Dermis blood vessel endothelial cell (primary cell): ENCODE measurements at regions not wholly inside any gene's neighbourhood (a gene's known extent, or its start where the extent isn't known, plus 50 kb on each side); places are given as distances from the start of the nearest gene placed in this dataset.
"Not testable (repeated sequence)": the region's sequence is repeated elsewhere in the genome, so short reads cannot be mapped to it uniquely, and the experiment has no call there.

Experiments used
- DNase-seq: peaks from one replicate; pipeline ENCODE4 v3.0.0; 2010

DNA sequence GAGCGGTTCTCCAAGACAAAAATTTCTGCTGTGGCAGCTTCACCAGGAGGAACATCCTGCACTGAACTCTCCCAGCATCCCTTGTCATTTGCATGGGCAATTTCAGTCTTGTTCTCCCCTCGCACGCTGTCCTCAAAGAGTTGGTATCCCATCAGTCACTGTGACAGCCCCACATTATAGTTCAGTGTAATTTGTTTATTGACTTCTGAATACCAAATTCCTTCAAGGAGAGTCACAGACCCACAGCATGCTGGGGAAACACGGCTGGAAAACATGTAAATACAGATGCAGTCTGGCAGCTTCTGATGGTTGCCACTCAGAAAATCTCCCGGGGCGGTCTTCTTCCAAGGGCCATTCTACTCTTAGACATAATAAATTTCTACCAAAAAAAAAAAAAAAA, 151.0 kb upstream of the NEBL start:
- DNase-seq: no peak

DNA sequence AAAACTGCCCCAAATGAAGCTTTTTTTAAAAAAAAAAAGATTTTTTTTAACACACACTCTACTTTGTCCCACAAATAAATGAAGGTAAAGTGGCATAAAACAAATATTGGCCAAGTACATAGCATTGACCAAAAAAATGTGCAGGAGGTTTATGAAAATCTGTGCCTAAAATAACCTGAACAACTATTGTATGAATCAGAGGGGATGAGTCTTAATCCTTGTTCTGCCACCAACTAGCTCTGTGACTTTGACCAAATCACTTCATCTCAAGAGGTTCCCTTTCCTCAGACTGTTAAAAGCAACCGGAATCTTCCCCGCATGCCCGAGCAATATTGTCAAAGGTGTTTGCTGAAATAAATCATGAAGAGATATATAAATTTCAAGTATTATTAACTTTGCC, 150.4 kb upstream of the NEBL start:
- DNase-seq: no peak

- DNase-seq: no peak
These were observed 150.0 kb upstream of the NEBL start for GRCh38 chr10:21047096-21047495.

DNA sequence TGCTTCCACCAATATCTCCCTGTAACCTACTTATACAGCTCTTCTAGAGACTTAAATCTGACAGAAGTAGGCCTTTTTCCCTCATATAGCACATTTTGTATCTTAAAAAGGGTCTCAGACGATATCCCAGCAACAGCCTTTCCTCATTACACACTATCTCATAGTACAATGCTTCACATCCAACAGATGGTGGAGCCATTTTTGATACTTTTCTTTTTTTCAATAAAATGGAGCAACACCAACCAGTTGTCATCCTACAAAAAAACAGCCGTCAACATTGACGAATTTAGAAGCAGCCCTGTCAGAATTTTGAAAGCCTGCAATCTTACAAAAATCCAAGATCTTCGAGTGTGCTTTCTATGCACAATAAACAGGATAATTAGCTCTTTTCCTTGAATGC, 145.9 kb upstream of the NEBL start:
- no peak for DNase-seq

DNA sequence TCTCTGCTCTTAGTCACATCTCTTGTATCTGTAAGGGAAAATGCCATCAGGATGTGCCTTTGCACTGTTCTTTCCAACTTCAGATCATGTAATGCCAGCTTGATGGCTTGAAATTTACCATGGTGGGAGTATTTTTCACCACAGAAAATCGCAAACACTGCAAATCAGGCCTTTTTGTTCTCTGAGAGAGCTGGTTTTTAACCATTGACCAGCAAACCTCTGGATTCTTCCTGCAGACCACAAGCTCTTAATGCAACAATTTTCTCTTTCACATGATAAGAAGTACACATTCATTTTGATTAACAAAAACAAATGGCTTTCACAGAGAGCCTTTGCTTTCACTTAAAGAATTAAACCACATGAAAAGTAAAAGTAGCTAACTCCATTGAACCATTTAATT, 145.4 kb upstream of the NEBL start:
- no peak for DNase-seq

DNA sequence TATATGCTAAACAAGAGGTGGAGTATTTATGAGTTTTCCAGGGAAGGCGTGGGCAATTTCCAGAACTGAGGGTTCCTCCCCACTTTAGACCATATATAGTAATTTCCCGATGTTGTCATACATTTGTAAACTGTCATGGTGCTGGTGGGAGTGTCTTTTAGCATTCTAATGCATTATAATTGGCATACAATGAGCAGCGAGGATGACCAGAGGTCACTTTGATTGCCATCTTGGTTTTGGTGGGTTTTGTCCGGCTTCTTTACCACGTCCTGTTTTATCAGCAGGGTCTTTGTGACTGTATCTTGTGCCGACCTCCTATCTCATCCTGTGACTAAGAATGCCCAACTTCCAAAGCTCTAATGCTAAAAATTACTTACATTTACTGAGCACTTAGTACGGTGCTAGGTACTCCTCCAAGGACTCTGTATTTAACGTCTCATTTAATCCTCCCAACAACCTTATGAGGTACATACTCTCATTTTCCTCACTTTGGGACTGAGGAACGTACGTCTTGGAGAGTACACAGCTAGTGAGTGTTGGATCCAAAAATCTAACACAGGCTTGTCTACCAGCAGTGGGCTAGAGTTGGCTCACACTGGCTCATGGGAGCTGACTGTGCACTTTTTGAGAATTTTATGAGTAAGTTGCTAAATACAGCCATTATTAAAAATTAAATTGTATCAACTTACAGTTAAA, 144.8 kb upstream of the NEBL start:
- DNase-seq: no peak

DNA sequence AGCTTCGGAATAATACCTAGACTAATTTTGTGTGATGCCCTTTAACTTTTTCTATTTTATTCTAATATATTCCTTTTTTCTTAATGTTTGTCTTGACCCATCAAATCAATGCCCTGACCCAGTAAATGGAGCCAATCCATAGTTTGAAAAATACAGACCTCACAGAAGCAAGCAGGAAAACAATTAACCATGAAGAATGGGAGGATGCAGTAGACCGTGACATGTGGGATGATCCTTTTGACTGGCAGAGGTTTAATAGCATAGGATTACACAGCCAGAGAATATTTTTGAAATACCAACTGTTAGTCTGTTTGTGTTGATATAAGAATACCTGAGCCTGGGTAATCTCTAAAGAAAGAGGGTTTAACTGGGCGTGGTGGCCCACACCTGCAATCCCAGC, 142.6 kb upstream of the NEBL start:
- DNase-seq: no peak

GRCh38 chr10:21036757-21037156, 139.6 kb upstream of the NEBL start:
- DNase-seq: no peak

DNA sequence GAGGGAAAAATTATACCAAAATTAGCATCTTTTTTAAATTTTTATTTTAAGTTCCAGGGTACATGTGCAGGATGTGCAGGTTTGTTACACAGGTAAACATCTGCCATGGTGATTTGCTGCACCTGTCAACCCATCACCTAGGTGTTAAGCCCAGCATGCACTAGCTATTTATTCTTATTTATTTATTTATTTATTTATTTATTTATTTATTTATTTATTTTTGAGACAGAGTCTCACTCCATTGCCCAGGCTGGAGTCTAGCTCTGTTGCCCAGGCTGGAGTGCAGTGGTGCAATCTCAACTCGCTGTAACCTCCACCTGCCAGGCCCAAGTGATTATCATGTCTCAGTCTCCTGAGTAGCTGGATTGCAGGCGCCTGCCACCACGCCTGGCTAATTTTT, 137.7 kb upstream of the NEBL start:
- DNase-seq: not testable (repeated sequence)

DNA sequence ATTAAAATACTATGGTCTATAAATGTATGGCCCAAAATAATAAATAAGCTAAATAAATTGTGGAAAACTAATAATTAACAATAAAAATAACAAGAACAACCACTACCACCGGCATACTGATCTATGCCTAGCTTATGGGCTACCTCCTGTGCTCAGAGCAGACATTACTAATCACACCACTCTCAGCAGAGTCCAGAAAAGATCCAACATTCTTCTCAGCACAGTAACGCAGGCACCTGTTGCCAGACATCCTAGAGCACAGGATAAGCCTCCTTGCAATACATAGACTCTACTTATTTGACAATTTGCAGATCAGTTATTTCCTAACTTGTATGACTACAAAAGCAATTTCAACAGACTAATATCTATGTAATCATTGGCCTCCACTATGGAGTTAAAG, 137.1 kb upstream of the NEBL start:
- DNase-seq: no peak

DNA sequence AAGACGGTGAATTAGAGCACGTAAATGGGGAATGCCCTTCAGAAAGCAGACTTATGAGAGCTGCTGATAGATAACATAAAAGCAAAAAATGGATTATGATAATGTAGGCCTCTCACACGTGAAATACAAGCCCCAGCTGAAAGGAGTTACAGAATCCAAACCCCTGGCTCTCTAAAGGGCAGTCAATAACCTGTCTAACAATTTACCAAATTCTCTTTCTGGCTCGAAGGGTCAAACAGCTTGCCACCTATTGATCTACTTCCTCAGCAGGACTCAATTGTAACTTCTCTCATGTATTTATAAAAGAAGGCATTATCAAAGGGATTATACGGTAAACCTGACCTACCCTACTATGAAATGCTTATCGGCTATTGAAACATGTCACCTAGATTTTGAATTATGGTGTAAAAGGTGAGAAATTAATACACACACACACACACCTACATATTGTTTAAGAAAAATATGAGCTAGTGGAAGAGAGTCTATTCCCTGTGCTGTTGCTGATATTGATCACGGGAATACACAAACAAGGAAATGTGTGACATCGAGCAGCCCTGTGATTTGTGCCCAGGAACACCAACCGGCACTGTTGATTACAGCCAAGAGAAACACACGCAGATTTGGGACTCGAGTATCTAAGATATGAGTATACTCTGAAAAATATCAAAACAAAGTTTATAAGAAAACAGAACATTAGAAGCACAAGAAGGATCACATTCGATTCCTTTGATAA, 135.6 kb upstream of the NEBL start:
- DNase-seq: no peak

DNA sequence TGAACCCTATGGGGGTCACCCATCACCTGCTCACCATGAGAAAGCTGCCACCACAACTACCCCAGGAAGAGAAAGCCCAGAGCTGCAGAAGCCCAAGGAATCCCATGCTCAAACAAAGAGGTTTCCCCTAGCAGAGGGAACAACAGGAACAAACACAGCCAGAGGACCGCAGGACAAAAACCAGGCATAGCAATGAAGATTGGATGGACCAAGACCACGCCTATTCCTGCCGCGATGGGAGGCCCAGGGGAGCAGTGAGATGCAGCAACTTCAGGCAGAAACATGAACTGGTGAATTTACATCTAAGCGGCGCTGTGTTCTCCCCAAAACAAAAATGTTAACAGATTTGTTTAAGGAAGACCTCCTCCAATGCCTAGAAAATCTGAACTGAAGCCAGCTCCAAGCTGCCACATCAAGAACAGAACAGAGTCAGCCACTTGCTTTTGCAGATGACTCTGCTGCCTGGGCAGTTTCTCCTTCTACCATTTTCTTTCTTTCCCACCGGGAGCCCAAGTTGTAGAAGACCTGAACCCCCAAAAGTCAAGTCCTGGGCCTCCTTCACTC, 134.2 kb upstream of the NEBL start:
- DNase-seq: no peak

GRCh38 chr10:21030091-21030490, 133.0 kb upstream of the NEBL start:
- DNase-seq: peak; percentile 42

DNA sequence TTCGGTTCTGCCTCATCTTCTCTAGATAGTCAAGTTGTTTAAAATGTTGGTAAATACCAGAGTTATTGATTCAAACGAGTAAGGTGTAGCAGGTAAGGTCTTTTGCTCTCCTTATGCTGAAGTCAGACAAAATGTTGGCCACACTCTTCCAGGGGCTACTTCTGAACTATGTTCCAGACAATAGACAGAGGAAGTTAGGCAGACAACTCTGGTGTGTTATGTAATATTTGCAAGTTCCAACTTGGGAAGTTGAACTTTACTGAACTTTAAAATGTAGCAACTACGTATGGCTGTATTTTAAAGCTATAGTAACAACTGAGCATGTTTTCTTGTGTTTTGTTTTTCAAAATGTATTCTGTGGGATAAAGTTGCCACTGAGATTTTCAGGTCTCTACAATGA, 125.7 kb upstream of the NEBL start:
- peak; percentile 9 for DNase-seq

DNA sequence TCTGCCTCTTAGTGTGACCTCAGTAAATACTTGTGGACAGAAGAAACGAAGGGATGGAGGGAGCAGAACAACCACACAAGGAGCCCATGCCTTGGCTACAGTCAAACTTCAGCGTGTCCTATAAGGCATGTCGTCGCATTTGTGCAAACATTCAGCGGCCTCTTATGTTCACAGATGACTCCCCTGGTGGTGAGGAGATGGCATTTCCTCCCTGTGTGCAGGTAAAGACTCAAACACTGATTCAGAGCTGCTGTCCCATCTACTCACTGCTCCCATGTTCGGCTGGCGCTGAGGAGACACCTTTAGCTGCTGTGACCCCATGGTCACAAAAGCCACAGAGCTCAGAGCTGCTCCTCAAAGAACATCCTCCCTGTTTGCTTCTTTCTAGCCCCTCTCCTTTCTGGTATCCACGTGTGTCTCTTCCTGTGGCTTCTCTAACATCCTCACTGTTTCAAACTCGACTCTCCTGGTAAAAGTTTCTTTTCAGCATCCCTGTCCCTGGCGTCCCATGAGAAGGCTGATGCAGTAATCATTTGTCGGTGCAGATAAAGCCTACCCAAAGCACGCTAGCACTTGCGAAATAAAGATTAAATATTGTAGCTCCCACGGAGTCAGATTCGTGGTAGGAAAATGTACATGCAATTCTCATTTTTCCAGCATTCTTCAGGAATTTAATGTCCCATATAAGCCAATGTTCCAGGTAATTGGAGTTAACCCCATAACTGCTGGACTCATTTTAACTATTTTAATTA, 124.9 kb upstream of the NEBL start:
- DNase-seq: no peak

- no peak for DNase-seq
These were observed 124.1 kb upstream of the NEBL start for GRCh38 chr10:21021231-21021630.

DNA sequence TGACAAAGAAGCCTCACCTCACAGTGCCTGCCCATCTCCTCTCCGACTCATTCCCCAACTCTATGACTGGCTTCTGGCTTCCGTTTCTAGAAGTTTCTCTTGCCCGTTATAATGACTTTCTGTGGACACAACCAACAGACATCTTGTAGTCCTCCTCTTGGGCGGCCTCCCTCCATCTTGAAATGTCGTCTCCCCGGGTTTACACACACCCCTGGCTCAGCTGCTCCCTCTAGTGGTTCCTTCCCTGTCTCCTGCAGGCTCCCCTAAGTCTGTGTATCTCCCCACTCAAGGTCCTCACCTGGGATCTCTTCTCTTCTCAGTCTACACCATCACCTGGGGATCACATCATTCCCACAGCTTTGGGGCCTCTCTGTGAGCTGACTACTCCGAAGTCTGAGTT, 123.4 kb upstream of the NEBL start:
- peak; percentile 57 for DNase-seq

DNA sequence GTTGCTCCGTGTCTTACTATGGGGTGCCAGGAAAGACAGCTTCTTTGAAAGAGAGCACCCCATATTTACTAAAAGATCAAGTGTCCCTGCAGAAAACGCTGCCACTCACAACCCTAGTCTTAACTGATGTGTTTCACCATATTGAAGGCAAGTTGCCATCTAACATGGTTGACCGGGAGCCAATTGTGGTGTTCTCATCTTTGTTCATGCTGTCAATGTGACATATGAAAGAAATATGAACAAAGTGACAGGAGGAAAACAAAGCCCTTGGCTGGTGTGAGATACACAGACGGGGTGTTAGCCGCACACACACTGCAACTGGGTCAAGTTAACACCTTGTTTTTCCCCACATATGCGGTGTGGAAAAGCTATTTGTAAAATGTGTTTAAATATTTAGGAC, 122.3 kb upstream of the NEBL start:
- no peak for DNase-seq

DNA sequence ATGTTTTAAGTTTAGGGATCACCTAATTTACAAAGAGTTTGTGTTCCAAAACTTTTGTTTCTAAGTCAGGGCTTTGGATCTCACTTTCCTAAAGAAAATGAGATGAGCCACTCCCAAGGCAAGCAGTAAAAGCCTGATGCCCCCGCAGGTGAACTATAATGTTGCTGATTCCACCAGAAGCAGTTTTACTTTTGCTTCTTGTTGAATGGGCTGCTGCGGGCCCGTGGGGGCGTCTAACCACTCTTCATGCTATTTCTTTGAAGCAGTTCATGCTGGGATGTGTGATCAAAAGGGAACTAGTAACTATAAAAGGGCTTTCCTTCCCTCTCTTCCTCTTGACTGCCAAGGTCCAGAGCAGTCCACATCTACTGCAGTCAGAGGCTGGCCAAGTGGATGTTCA, 118.7 kb upstream of the NEBL start:
- DNase-seq: no peak

GRCh38 chr10:21014141-21014540, 117.0 kb upstream of the NEBL start:
- no peak for DNase-seq

GRCh38 chr10:21011433-21012018, 114.4 kb upstream of the NEBL start:
- DNase-seq: no peak

DNA sequence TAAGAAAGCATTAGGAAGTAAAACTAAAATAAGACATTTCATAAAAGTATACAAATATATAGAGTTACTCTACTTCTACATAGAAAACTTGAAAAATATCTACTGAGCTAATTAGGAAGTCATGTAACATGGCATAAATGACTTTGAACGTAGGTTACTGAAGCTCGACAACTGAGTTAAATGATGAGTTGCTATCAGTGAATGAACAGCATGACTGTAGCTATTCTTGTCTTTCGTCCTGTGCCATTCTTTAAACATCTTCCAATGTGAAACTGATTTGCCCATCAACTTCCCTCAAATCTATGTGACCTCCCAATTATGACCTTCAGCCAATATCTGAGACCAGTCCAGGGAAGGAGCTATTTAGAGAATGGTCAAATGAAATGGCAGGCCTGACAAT, 113.5 kb upstream of the NEBL start:
- DNase-seq: no peak

DNA sequence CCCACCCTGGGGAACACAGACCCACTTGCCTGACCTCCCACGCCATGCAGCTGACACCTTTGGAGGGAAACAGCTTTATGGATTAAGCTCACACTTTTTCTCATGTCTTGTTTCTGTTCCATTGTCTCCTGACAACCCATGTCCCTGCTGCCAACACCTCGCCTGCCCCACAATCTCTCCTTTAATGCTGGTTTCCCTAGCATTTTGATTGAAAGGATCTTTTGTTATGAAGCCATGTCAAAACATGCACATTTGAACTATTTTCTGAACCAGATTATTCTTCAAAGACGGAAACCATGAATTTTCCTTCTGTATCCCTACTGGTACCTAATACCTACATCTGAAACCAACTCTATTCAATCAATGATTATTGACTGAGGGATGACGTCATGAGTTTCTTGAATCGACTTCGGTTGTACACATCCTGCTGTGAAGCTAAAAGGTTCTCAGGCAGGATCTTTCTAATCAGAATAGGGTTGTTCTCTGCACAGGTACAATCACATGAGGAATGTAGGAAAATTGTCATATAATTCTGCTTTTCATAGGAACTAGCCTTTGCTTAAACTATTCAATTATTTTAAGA, 106.2 kb upstream of the NEBL start:
- DNase-seq: no peak
